Stimulated activated CD8-positive, alpha-beta memory T cell treated with anti-CD3 and anti-CD28 coated beads, Interleukin-4, amount 100 ng/mL, for 48 hours (primary cell): ENCODE measurements at regions not wholly inside any gene's neighbourhood (a gene's known extent, or its start where the extent isn't known, plus 50 kb on each side); places are given as distances from the start of the nearest gene placed in this dataset.

Source experiments
- DNase-seq: peaks from one replicate; pipeline ENCODE4 v3.0.0-alpha.2; 2020

- no peak for DNase-seq
These were observed 736.9 kb upstream of the CCDC54 start for GRCh38 chr3:106640353-106640752.

GRCh38 chr3:106642161-106642560, 735.1 kb upstream of the CCDC54 start:
- no peak for DNase-seq

DNA sequence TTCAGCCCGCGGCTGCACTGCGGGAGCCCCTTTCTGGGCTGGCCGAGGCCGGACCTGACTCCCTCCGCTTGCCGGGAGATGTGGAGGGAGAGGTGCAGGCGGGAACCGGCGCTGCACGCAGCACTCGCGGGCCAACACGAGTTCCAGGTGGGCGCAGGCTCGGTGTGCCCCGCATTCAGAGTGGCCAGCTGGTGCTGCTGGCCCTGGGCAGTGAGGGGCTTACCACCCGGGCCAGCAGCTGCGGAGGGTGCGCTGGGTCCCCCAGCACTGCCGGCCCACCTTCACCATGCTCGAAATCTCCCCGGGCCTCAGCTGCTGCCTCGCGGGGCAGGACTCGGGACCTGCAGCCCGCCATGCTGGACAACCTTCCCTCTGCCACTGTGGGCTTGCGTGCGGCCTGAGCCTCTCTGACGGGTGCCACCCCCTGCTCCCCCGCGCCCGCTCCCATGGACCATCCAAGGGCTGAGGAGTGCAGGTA, 733.5 kb upstream of the CCDC54 start:
- DNase-seq: no peak

- no peak for DNase-seq
These were observed 703.2 kb upstream of the CCDC54 start for GRCh38 chr3:106673926-106674569.

DNA sequence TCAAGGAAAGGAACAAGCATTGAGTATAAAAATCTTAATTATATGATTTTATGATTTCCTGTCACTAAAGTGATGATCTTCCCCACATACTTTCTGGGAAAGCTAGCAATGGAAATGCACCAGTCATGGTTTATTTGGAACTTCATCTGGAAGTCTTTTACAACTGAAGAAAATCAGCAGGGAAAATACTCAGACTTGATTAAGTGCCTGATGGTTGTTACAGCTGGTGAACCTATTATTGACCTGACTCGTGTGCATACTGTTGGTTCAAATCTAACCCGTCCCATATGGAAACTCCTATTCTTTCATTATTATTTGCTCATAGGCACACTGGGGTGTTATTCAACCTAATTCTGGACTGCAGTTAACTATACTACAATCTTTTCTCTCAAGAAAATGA, 701.8 kb upstream of the CCDC54 start:
- no peak for DNase-seq

GRCh38 chr3:106678657-106679390, 698.4 kb upstream of the CCDC54 start:
- DNase-seq: no peak

DNA sequence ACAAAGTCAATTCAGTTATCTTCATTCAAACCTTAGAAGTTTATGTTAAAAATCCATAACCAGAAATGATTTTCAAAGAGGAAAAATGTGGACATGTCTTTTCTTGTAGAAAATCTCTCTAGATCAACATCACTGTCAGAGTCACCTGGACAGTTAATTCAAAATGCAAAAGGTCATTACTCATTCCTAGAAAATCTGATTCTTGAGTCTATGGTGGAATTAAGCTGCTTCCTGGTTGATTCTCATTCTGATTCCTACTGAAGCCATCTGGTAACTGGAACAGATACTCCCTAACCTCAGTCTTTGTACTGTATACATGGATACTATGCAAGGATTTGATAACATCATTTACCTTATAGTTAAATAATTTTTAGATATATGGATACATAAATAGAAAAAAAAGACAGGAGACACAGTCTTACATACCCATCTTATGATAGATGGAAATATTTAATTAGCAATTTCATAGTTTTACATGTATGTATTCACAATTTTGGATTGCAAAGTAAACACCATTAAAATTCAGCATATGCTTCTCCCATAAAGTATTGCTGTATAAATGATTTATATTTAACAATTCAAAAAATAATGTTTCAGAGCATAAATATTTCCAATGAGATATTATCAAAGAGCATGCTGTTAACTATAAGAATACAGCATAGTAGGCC, 693.2 kb upstream of the CCDC54 start:
- no peak for DNase-seq

GRCh38 chr3:106685745-106686144, 691.5 kb upstream of the CCDC54 start:
- DNase-seq: no peak

- DNase-seq: no peak
These were observed 689.3 kb upstream of the CCDC54 start for GRCh38 chr3:106687905-106688304.

GRCh38 chr3:106688464-106688863, 688.8 kb upstream of the CCDC54 start:
- no peak for DNase-seq

DNA sequence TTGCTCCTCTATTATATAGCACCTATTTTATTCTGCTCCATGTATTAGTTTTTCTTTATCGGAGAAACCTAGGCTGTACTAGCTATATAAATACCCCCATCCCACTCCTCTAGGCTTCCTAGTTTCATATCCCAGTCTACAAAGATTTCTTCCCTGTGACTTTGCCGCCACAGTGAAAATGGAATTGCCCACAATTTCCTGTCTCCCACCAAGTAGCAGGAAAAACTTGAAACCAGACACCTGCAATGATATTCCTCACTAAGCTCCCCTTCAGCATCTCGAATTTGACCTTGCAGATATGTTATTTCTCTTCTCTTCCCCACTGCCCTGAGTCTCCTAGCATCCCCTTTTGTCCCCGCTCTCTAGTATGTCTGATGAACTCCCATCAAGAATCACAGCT, 685.8 kb upstream of the CCDC54 start:
- DNase-seq: no peak

DNA sequence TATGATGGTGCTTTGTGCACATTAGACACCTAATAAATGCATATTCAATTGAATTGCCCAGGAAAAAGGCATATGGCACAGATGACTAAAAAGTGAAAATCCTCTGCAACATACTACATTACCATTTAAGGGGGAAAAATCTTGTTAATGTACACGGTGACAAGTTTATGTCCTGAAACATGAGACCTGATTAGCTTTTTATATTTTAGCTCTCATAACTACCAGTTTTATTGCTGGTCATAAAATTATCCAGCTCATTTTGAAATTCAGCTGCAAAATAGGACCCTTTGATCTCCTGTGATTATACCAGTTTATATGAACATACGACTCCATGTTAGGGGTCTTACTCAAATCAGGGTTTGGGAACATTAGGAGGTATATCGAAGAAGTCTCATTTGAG, 684.6 kb upstream of the CCDC54 start:
- no peak for DNase-seq

- DNase-seq: no peak
These were observed 678.1 kb upstream of the CCDC54 start for GRCh38 chr3:106699122-106699521.

GRCh38 chr3:106700981-106701380, 676.3 kb upstream of the CCDC54 start:
- DNase-seq: no peak

DNA sequence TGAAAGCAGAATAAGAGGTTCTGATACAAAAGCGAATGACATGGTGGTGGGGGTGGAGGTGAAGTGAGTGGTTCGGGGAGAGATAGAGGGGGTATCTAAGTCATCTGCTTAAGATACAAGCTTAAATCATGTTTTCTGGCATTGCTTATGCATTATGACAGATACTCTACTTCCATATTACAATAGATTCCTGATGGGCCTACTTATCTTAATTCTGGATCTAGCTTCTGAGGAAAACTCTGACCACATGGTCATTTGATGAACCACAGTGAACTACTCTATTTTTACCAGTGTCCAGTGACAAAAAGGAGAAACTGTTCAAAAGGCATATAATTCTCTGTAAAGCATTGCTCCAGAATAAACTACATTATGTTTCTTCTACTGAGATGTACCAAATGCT, 673.7 kb upstream of the CCDC54 start:
- DNase-seq: no peak

DNA sequence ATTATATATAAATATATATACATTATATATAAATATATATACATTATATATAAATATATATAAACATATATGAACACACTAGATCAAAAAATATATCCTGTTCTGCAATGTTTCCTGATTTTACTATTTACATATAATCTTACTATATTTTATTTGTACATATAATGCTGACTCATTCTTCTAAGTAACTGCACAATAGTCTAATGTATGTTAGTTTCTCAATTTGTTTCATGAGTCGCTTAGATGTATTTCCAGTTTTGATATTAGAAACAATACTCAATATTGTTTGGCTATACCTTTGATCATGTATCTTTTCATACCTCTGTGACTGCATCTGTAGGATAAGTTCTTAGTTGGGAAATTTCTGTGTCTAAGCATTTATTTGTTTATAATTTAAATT, 669.9 kb upstream of the CCDC54 start:
- no peak for DNase-seq

- no peak for DNase-seq
These were observed 666.6 kb upstream of the CCDC54 start for GRCh38 chr3:106710596-106710995.

GRCh38 chr3:106711650-106712049, 665.6 kb upstream of the CCDC54 start:
- no peak for DNase-seq

DNA sequence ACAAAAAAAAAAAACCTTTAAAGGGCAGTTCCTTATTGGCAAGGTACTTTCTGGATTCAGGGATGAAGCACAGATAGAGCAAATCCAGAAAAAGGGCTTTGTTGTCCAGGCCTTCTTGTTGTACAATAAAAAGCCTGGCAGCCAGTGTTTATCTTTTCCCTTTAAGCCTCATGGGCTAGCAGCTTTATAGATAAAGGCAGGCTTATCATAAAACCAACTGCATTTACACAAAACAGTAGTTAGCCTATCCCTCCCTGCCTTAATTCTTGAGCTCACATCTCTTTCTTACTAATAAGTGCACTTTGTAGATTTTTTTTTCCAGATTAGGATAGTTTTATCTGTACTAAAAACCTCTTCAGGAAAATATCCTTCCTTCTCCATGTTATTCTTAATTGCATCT, 662.8 kb upstream of the CCDC54 start:
- no peak for DNase-seq

DNA sequence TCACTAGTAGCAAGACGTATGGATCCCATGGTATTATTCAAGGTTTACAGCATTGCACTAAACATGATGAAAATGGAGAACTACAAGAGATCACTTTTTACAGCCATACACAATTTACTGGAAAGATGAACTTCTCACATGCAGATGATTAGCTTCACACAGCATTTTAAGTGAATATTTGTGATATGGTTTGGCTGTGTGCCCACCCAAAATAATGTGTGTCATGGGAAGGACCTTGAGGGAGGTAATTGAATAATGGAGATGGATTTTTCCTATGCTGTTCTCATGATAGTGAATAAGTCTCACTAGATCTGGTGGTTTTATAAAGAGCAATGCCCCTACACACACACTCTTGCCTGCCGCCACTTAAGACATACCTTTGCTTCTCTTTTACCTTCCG, 662.0 kb upstream of the CCDC54 start:
- no peak for DNase-seq

DNA sequence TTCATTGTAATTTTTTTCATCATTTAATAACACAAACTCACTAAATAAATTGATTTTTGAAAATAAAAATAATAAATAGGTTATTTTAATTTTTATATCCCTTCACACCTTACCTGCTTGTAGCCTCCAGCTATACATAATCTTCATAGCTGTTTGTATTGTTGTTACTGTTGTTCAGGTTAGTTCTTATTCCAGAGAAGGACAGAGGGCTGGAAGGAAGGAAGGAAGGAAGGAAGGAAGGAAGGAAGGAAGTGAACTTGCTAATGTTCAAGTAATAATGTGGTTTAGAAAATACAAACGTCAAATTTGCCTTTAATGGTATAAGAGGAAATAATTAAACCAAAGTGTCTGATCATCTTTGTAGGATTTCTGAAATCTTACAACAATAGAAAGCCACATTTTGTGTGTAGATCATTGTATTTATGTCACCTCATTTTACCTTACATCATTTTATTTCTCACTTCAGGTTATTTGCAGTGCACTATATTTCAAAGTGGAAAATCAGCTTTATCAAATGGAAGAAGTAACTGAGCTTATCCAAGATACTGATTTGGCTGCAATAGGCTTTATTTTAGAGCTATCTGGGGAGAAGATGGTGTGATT, 660.0 kb upstream of the CCDC54 start:
- no peak for DNase-seq

DNA sequence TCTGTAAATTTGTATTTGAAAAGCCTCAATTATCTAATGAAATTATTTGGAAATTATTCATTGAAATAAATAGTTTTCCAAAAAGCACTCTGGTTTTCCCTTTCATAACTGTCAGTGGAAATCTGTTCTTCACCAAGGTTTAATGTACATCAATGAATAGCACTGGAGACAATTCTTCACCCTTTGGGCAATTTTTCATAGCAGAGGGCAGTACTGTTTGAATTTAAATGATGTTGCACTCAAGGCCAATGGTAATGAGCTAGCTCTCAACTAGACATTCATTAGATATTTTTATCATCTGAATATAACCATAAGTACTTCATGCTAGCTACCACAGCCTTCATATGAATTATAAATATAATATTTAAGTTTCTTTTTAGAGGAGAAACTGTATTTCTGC, 658.2 kb upstream of the CCDC54 start:
- no peak for DNase-seq

DNA sequence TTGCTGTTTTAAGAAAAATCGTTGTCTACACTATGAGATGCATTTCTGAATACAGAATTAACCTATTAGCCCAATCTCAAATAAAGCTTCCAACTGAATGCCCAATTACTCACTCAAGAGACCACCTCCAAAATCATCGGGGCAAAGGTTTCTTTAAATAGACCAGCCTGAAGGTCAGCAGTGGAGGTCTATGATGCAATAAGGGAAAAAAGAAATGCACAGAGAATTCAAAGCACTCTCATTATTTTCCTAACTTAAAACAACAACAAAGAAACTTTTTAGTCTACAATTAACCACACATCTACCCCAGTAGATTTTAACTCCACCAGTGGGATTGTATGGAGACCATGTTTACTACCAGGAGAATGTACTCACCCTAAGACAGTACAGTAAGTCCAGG, 657.7 kb upstream of the CCDC54 start:
- no peak for DNase-seq

DNA sequence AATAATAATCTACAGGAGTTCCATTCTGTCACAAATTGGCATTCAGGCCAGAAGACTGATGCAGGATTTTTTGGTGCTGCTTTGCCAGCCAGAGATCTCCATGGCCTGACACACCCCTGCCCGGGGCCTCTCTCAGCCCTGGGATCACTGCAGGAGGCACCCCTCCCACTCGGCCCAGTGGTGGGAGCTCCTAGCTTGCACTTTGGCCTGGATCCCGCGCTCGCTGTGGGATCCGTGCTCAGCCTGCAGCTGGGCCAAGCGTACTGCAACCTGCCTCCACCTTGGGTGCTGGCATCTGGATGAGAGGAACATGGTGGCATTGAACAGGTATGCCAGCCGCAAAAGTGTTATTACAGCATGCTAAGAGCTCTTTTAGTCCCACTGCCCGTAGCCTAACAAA, 656.7 kb upstream of the CCDC54 start:
- no peak for DNase-seq
